Activated T-helper 1 cell treated with Interleukin-2 at 50 U/mL for 16 hours (primary cell): ENCODE measurements at regions not wholly inside any gene's neighbourhood (a gene's known extent, or its start where the extent isn't known, plus 50 kb on each side); places are given as distances from the start of the nearest gene placed in this dataset.

ENCODE experiments used
- DNase-seq: peaks from one replicate; pipeline ENCODE4 v3.0.0-alpha.2; 2020; ENCODE audit warnings: low read depth

DNA sequence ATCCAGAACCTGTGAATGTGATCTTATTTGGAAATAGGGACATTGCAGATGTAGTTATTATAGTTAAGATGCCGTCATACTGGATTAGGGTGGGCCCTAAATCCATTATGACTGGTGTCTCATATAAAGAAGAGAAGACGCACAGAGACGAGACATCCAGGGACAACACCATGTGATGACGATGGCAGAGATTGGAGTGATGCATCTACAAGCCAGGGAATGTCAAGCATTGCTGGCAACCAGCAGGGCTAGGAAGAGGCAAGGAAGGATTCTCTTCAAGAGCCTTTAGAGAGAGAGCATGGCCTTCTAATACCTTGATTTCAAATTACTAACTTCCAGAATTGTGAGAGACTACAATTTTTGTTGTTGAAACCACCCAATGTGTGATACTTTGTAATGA, 345.8 kb downstream of the PTEN start:
- no peak for DNase-seq

DNA sequence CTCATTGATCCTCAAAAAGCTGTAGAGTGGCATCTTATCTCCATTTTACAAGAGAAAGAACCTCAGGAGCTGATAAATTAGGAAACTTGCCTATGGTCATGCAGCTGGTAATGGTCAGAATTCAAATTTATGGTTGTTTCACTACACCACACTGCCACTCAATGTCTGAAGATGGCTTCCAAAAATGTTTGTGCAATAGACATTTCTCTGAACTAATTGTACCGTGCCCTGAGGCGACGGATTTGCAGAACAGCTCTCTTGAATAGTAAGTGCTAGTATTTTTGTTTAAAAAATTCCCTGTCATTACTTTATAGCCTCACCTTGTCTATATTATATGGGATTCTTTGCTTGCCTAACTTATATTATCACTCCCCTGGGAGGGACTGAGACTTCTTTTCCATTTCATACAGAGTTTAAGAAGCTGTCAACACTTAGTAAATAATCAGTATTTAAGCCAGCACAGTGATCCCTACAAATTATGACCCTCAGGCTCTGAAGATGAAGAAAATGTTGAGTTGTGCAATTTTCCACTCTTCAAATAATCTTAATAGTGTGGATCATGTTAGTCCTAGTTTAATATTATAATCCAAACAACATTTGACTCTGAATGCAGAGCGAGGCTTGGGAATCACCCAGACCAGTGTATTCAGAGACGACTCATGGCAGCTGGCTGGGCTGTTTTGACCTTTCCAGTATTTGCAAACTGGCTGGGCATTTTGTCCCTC, 346.6 kb downstream of the PTEN start:
- no peak for DNase-seq

DNA sequence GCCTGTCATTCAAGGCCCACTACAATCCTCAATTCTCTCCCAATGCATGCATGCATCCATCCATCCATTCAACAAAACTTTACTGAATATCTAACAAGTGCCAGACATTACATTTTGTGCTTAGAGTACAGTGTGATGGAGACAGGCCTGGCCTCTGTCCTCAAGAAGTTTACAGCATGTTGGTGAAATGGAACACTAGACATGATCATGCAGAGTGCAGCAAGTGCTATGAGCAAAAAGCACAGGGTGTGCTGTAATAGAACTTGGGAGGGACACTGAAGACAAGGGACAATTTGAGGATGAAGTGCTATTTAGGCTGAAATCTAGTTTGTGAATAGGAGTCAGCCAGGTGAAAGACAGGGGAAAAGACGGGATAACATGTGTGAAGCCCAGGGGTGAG, 347.8 kb downstream of the PTEN start:
- no peak for DNase-seq

DNA sequence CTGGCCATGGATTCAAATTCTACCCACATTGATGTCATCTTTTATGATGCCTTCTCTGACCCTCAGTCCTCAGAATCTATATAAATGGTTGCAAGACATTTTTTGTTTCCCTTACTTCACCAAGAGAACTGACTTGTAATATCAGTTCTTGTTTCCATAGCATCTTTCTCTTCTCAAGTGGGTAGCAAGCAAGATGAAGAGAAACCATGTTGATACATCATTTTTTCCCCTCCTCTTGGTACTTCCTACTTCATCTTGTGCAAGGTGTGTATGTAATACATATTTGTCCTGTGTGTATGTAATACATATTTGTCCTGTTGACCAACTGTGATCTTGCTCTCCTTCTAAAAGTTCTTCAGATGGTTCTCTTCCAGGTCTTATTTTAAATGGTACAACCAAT, 348.6 kb downstream of the PTEN start:
- no peak for DNase-seq

DNA sequence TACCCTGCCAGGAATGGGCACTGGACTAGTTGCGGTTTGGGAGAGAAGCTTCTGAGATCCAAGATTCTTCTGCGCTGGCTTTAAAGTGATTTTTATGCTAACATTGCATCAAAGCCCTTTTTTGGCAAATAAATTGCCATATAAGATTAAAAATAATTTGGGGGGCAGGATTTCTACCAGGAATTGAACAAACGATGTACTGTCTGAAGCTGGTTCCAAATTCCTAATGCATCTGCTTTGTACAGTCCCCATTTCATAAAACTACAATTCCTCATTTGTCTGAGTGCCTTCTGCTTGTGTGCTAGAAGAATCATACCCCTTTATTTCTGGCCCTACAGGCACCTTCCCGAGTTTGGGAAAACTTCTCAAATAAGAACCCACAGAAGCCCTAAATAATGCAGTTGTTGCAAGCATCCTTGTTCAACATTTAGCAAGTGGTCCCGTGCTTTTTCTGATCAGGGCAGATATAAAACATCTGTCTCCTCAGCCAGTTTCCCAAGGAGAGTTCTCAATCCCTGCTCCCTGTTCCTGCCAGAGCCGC, 349.7 kb downstream of the PTEN start:
- no peak for DNase-seq

DNA sequence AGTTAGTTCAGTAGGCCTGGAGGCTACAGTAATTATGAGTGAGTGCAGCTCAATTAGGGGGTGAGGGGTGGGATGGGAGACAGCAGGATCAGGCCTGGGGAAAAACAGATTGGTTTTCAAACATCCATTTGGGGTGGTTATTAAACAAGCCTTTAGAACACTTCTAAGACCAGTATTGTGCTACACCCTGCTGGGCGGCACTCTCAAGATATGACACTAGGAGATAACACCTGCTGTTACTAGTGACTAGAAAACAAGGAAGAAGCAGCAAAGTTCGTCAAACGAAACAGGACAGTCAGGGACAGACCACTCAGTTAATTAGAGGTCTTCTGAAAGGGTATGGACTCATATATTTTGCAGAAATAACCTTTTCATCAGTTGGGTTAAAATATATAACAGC, 353.6 kb downstream of the PTEN start:
- no peak for DNase-seq

DNA sequence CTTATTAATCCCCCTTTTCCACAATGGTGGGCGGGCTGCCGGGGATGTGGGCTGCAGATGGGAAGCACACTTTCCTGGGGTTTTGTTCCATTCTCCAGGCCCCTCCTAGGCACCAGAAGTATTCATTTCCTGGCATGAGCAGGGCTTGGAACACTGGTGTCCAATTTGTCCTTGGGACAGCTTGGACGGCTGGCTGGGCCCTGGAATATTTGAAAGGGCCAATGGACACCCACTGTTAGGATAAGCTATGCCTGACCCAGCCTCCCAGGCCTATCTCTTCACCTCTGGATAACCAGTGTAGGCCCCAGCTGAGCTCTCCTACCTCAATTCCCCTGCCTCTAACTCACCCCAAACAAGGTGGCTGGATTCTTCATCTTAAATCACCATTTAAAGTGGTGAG, 354.9 kb downstream of the PTEN start:
- DNase-seq: no peak

DNA sequence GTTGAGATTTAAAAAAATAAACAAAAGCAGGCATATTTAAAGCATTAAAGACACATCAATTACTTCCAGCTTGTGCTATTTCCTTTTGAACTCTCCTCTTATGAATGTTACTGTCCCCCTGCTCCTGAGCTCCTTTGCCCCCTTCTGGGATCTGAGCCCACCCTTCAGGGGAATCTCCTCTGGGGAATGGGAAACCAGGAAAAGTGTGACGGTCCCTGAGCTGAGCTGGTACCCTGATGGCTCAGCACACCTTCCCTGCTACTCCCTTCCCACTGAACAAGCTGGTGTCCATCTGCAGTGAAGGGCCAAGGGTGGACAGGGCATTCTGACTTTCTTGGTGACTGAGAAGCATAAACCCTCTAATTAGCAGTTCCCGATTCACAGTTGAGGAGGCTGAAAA, 356.3 kb downstream of the PTEN start:
- DNase-seq: no peak

DNA sequence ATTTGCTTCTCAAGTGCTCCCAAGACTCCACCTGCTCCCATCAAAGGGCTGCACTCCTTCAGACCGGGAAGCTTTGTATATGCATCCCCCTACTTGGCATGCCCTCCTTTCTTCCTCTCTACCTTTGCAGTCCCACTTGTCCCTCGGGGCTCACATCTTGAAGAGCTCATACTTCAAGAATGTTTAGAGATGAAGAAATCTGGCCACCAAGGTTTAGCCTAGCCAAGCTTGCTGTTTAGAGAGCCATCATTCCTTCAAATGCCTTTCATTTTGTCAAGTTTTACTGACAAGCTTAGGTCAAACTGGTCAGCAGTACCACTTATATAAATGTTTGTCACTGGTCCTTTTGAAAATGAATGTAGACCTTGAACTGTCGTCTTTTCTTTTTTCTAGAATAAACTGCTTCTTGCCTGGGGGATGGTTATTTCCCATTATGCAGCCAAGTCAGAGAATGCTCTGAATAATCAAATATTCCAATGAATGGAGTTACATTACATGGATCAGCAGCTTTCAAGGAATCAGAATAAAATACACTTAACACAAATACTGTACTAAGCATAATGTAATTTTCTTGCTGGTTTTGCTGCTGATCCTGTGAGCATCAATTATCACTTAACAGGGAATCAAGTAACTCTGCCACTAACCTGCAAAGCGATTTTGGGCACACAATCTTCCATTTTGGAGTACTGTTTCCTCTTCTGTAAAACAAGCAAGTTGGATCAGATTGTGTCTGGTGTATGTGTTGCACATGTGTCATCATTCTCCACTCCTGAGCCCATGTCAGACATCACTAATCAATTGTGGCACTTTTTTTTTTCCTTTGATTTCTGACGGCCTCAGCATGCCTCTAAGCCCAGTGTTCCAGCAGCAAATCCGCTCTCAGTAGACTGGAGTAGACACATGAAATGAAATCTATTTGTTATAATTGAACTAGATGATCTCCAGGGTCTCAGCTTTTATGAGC, 357.9 kb downstream of the PTEN start:
- no peak for DNase-seq

DNA sequence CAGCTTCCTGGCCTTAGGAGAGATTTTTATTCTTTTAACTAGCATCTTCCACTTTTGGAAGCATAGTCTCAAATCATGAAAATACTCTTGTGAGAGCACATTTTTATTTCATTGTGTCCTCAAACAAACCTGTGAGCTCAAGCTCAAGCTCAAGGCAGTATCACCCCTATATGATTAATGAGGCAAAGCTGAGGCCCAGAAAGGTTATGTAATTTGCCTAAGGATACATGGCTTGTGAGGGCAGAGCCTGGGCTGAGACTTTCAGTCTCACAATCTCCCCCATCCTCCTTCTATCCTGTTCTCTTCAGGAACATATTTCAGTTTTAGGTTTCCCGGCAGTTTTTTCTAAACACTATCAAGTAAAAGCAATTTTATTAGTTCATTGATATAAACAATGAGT, 359.5 kb downstream of the PTEN start:
- DNase-seq: no peak
